NCI-H2171 treated with DMSO at 0.1 percent for 48 hours (cell line): ENCODE measurements at regions not wholly inside any gene's neighbourhood (a gene's known extent, or its start where the extent isn't known, plus 50 kb on each side); places are given as distances from the start of the nearest gene placed in this dataset.

Experiments used
- DNase-seq: peaks from one replicate; lab custom pipeline; 2025; lab: John Stamatoyannopoulos, UW

GRCh38 chr16:51474414-51475091 is 323.5 kb upstream of the SALL1 start:
- no peak for DNase-seq

- DNase-seq, result no peak
These were observed 322.0 kb upstream of the SALL1 start for GRCh38 chr16:51473091-51473490.

- DNase-seq, result no peak
These were observed 319.4 kb upstream of the SALL1 start for GRCh38 chr16:51470492-51470891.

GRCh38 chr16:51464996-51465395 is 313.9 kb upstream of the SALL1 start:
- no peak for DNase-seq

GRCh38 chr16:51461255-51461654 is 310.2 kb upstream of the SALL1 start:
- no peak for DNase-seq

- no peak for DNase-seq
These were observed 307.5 kb upstream of the SALL1 start for GRCh38 chr16:51458356-51459140.

GRCh38 chr16:51457775-51458174 is 306.7 kb upstream of the SALL1 start:
- no peak for DNase-seq

GRCh38 chr16:51455398-51455797 is 304.3 kb upstream of the SALL1 start:
- no peak for DNase-seq

GRCh38 chr16:51453251-51453650 is 302.2 kb upstream of the SALL1 start:
- no peak for DNase-seq

- DNase-seq, result no peak
These were observed 299.8 kb upstream of the SALL1 start for GRCh38 chr16:51450909-51451308.

- no peak for DNase-seq
These were observed 299.3 kb upstream of the SALL1 start for GRCh38 chr16:51450376-51450775.

GRCh38 chr16:51449441-51449840 is 298.4 kb upstream of the SALL1 start:
- DNase-seq, result no peak

- DNase-seq, result no peak
These were observed 294.2 kb upstream of the SALL1 start for GRCh38 chr16:51445250-51445649.

GRCh38 chr16:51443934-51444333 is 292.9 kb upstream of the SALL1 start:
- no peak for DNase-seq

GRCh38 chr16:51442141-51442870 is 291.2 kb upstream of the SALL1 start:
- no peak for DNase-seq

GRCh38 chr16:51440131-51440889 is 289.2 kb upstream of the SALL1 start:
- DNase-seq, result no peak

- no peak for DNase-seq
These were observed 288.2 kb upstream of the SALL1 start for GRCh38 chr16:51439271-51439670.

- DNase-seq, result no peak
These were observed 285.7 kb upstream of the SALL1 start for GRCh38 chr16:51436742-51437141.

- DNase-seq, result no peak
These were observed 283.6 kb upstream of the SALL1 start for GRCh38 chr16:51434567-51435198.

GRCh38 chr16:51433599-51433998 is 282.5 kb upstream of the SALL1 start:
- no peak for DNase-seq

- DNase-seq, result no peak
These were observed 280.6 kb upstream of the SALL1 start for GRCh38 chr16:51431517-51432241.
